ENCODE measurements at regions not wholly inside any gene's neighbourhood (a gene's known extent, or its start where the extent isn't known, plus 50 kb on each side); places are given as distances from the start of the nearest gene placed in this dataset.
A peak's percentile ranks its signal among the peaks of the same experiment; 100 is the strongest.

- no peak for DNase-seq (ENCODE audit: low read depth)
- H3K4me3 ChIP-seq (ENCODE audit: low read length), result no peak overlapping the region
- no peak for TF ChIP-seq CTCF (conservative IDR thresholded peaks at IDR 0.05; ENCODE audit: low read length)
Observed at GRCh38 chr4:43410636-43411035, 518.1 kb downstream of the GRXCR1 start.

GRCh38 chr4:43411226-43411625, 518.7 kb downstream of the GRXCR1 start:
- H3K4me3 ChIP-seq (ENCODE audit: low read length), result no peak overlapping the region
- peak; percentile 1 for DNase-seq (ENCODE audit: low read depth)
- TF ChIP-seq CTCF (conservative IDR thresholded peaks at IDR 0.05; ENCODE audit: low read length), result no peak

GRCh38 chr4:43423276-43423675, 530.8 kb downstream of the GRXCR1 start:
- no peak for DNase-seq (ENCODE audit: low read depth)
- no peak for TF ChIP-seq CTCF (conservative IDR thresholded peaks at IDR 0.05; ENCODE audit: low read length)
- H3K4me3 ChIP-seq (ENCODE audit: low read length), result no peak overlapping the region

GRCh38 chr4:43425206-43425605, 532.7 kb downstream of the GRXCR1 start:
- no peak for TF ChIP-seq CTCF (conservative IDR thresholded peaks at IDR 0.05; ENCODE audit: low read length)
- no peak for DNase-seq (ENCODE audit: low read depth)
- no peak overlapping the region for H3K4me3 ChIP-seq (ENCODE audit: low read length)

- no peak for DNase-seq (ENCODE audit: low read depth)
- no peak overlapping the region for H3K4me3 ChIP-seq (ENCODE audit: low read length)
- TF ChIP-seq CTCF (conservative IDR thresholded peaks at IDR 0.05; ENCODE audit: low read length), result no peak
Observed at GRCh38 chr4:43435291-43435690, 542.8 kb downstream of the GRXCR1 start.

- DNase-seq (ENCODE audit: low read depth), result no peak
- no peak for TF ChIP-seq CTCF (conservative IDR thresholded peaks at IDR 0.05; ENCODE audit: low read length)
- H3K4me3 ChIP-seq (ENCODE audit: low read length), result no peak overlapping the region
Observed at GRCh38 chr4:43452948-43453347, 560.4 kb downstream of the GRXCR1 start.

GRCh38 chr4:43456383-43456782, 563.9 kb downstream of the GRXCR1 start:
- no peak overlapping the region for H3K4me3 ChIP-seq (ENCODE audit: low read length)
- DNase-seq (ENCODE audit: low read depth), result peak; percentile 72
- no peak for TF ChIP-seq CTCF (conservative IDR thresholded peaks at IDR 0.05; ENCODE audit: low read length)

All from AG10803 (cell line).